ENCODE measurements at regions not wholly inside any gene's neighbourhood (a gene's known extent, or its start where the extent isn't known, plus 50 kb on each side); places are given as distances from the start of the nearest gene placed in this dataset.

DNA sequence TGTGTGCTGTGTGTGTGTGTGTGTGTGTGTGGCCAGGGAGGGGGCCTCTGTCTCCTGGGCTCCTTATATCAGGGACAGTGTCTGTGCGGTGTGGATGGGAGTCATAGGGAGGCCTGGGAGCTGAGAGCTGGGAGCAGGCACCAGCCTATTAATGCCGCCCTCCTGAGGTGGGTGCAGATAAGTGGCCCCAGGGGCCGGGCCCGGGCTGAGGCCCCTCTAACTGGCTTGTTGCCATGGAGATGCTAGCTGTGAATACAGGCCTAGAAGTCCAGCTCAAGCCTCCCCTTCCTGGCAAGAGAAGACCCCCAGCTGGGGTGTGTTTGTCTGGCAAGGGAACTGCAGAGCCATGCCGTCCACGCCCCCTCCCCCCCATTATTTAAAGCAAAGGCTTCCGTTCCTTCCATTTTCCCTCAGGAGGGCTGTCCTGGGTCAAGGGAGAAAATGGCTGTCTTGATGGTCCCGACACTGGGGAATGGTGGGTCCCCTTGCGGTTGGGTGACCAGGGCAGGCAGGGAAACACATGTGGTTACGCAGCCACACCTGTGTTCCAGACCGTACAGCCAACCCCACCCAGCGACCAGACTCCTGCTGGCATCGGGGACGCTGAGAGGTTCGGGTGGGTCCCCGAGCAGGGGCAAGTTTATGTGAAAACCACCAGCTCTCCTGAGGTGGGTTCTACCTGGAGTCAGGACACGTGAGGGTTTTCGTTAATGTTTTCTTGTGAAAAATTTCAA is 141.1 kb downstream of the MRM1 start:
- DNase-seq (peak in 1 of 2 donors; percentile 68), ATAC-seq (ENCODE audit: low FRiP score) (no peak)
- Histone ChIP-seq H3K27ac (ENCODE audit: low read depth in 1 of 2, low read length in 2 of 2) (no peak overlapping the region), H3K4me1 (ENCODE audit: control insufficient read depth in 1 of 2, insufficient read depth in 2 of 2, low read length in 2 of 2) (no peaks in the 10 kb centered on the region), H3K27me3 (ENCODE audit: control insufficient read depth in 1 of 2, insufficient read depth in 2 of 2, low read length in 1 of 2) (no peaks in the 10 kb centered on the region), H3K9me3 (ENCODE audit: control insufficient read depth, low read length) (peaks cover 1% of the 10 kb centered on the region), H3K36me3 (ENCODE audit: control insufficient read depth in 1 of 2, insufficient read depth in 2 of 2, low read length in 1 of 2) (no peaks in the 10 kb centered on the region), H3K4me3 (ENCODE audit: low read length in 2 of 2) (no peak overlapping the region)
- intact Hi-C loops (cut with DNase I), result no loop called here
- 49 to 55% methylated on average over 18 of the region's 18 CpGs for WGBS, 2 donors

DNA sequence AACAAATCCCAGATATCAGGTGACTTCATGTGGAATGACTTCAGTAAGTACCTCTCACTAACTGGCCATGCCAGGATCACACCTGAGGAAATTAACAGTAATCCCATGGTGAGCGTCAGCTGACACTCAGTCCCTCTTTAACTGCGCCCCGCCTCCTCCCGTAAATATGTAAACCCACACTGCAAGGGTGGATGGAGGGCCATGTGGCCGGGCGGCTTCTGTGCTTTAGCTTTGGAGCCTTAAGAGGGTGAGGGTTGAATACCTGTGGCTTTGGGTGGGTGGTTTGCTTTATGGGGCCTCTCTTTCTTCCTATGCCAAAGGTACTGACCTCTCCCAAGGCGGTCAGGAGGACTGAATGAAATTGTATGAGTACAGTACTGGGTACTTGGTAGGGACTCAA is 141.7 kb downstream of the MRM1 start:
- no peaks in the 10 kb centered on the region for H3K4me1 ChIP-seq (ENCODE audit: control insufficient read depth in 1 of 2, insufficient read depth in 2 of 2, low read length in 2 of 2)
- 54 to 68% methylated on average over 7 of the region's 7 CpGs for WGBS, 2 donors
- peak in 1 of 2 donors; percentile 19 for DNase-seq
- no peak overlapping the region for H3K4me3 ChIP-seq (ENCODE audit: low read length in 2 of 2)
- no peaks in the 10 kb centered on the region for H3K27me3 ChIP-seq (ENCODE audit: control insufficient read depth in 1 of 2, insufficient read depth in 2 of 2, low read length in 1 of 2)
- H3K27ac ChIP-seq (ENCODE audit: low read depth in 1 of 2, low read length in 2 of 2), result no peak overlapping the region
- H3K36me3 ChIP-seq (ENCODE audit: control insufficient read depth in 1 of 2, insufficient read depth in 2 of 2, low read length in 1 of 2), result no peaks in the 10 kb centered on the region
- intact Hi-C loops (cut with DNase I), result no loop called here
- no peak for ATAC-seq (ENCODE audit: low FRiP score)
- H3K9me3 ChIP-seq (ENCODE audit: control insufficient read depth, low read length), result peaks cover 1% of the 10 kb centered on the region

DNA sequence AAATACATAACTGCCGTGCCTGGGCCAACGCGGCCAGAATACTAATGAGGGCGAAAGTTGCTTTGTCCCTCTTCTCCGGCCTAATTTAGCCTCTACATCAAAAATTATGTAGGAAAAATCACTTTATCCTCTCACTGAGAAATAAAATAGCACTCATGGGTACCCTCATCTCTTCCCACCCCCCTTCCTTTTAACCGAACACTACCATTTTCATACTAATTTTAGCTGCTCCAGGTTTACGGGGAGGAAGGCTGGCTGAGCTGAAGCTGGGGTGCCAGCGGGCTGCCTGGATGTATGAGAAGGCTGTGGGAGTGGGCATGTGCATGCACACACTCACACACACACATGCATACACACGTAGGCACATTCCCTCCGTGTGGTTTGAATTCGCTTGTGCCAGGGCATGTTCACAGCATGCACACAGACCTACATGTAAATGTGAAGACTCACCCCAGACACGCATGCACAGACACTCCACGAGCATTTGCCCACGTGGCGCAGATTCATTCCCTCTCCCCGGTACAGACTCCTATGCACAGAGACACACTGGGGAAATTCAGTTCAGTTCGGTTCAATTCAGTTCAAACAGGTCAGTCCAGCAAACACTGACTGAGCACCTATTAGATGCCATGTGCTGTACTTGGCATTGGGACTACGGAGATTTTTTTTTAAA is 145.1 kb downstream of the MRM1 start:
- intact Hi-C loops (cut with DNase I), result no loop called here
- 79 to 83% methylated on average over 18 of the region's 18 CpGs for WGBS, 2 donors
- Histone ChIP-seq H3K27ac (ENCODE audit: low read depth in 1 of 2, low read length in 2 of 2) (no peak overlapping the region), H3K4me3 (ENCODE audit: low read length in 2 of 2) (no peak overlapping the region), H3K36me3 (ENCODE audit: control insufficient read depth in 1 of 2, insufficient read depth in 2 of 2, low read length in 1 of 2) (no peaks in the 10 kb centered on the region), H3K4me1 (ENCODE audit: control insufficient read depth in 1 of 2, insufficient read depth in 2 of 2, low read length in 2 of 2) (no peaks in the 10 kb centered on the region), H3K27me3 (ENCODE audit: control insufficient read depth in 1 of 2, insufficient read depth in 2 of 2, low read length in 1 of 2) (no peaks in the 10 kb centered on the region), H3K9me3 (ENCODE audit: control insufficient read depth, low read length) (peaks cover 1% of the 10 kb centered on the region)
- no peak for DNase-seq
- ATAC-seq (ENCODE audit: low FRiP score), result no peak

DNA sequence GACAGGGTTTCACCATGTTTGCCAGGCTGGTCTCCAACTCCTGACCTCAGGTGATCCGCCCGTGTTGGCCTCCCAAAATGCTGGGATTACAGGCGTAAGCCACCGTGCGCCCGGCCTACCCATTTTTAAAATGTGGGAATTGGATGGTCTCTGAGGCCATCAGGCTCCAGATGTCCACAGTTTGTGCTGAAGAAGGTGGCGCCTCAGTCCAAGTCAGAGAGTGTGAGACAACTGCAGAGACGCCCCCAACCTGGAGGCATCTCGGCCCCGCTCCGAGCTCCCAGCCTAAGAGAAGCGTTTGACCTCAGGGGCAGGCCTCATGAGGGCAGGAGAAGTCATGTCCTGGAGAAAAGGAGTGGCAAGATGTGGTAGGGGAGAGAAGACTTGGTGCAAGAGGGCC is 146.5 kb downstream of the MRM1 start:
- ATAC-seq (ENCODE audit: low FRiP score) (no peak), DNase-seq (no peak)
- no peaks in the 10 kb centered on the region for H3K9me3 ChIP-seq (ENCODE audit: control insufficient read depth, low read length)
- intact Hi-C loops (cut with DNase I), result no loop called here
- H3K4me1 ChIP-seq (ENCODE audit: control insufficient read depth in 1 of 2, insufficient read depth in 2 of 2, low read length in 2 of 2), result no peaks in the 10 kb centered on the region
- no peaks in the 10 kb centered on the region for H3K27me3 ChIP-seq (ENCODE audit: control insufficient read depth in 1 of 2, insufficient read depth in 2 of 2, low read length in 1 of 2)
- no peak overlapping the region for H3K27ac ChIP-seq (ENCODE audit: low read depth in 1 of 2, low read length in 2 of 2)
- no peak overlapping the region for H3K4me3 ChIP-seq (ENCODE audit: low read length in 2 of 2)
- H3K36me3 ChIP-seq (ENCODE audit: control insufficient read depth in 1 of 2, insufficient read depth in 2 of 2, low read length in 1 of 2), result no peaks in the 10 kb centered on the region
- 88 to 90% methylated on average over 12 of the region's 12 CpGs for WGBS, 2 donors

DNA sequence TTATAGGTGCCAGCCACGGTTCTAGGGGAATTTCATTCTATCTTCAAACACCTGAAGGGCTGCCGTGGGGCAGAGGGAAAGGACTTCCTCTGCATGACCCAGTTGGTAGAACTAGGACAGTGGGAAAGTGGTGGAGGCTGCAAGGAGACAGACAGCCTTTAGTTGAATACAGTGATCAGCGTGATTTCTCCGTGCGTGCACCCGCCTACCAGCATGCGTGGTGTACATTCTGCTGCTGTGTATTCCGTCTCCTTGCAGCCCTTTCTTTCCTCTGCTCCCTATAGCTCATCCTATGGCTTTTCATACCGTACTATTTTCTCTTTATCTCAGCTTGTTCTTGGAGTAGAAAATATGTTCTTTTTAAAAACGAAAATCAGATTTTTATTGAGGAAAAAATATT is 146.9 kb downstream of the MRM1 start:
- Histone ChIP-seq H3K27me3 (ENCODE audit: control insufficient read depth in 1 of 2, insufficient read depth in 2 of 2, low read length in 1 of 2) (no peaks in the 10 kb centered on the region), H3K36me3 (ENCODE audit: control insufficient read depth in 1 of 2, insufficient read depth in 2 of 2, low read length in 1 of 2) (no peaks in the 10 kb centered on the region), H3K4me1 (ENCODE audit: control insufficient read depth in 1 of 2, insufficient read depth in 2 of 2, low read length in 2 of 2) (no peaks in the 10 kb centered on the region), H3K4me3 (ENCODE audit: low read length in 2 of 2) (no peak overlapping the region), H3K27ac (ENCODE audit: low read depth in 1 of 2, low read length in 2 of 2) (no peak overlapping the region), H3K9me3 (ENCODE audit: control insufficient read depth, low read length) (no peaks in the 10 kb centered on the region)
- intact Hi-C loops (cut with DNase I), result no loop called here
- ATAC-seq (ENCODE audit: low FRiP score) (no peak), DNase-seq (no peak)
- 64 to 68% methylated on average over 10 of the region's 10 CpGs for WGBS, 2 donors

DNA sequence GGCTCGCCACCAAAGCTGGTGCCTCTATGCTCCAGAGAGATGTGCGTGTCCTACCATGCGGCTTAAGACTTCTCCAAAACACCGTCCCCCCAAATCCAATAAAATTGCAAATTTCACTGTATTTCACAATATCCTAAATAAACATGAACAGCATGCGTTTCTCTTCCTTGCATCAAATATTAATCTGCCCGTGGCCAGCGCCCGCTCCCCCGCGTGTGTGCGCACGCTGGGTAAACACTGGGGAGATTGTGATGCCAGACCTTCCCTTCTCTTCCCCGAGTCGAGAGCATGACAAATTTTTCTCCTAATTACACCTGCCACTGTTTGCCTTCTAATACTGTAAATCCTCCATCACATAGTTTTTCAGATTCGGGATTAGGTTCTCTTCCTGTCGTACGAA is 148.1 kb downstream of the MRM1 start:
- WGBS, 2 donors, result 69 to 74% methylated on average over 17 of the region's 17 CpGs
- Histone ChIP-seq H3K36me3 (ENCODE audit: control insufficient read depth in 1 of 2, insufficient read depth in 2 of 2, low read length in 1 of 2) (no peaks in the 10 kb centered on the region), H3K4me1 (ENCODE audit: control insufficient read depth in 1 of 2, insufficient read depth in 2 of 2, low read length in 2 of 2) (no peaks in the 10 kb centered on the region), H3K4me3 (ENCODE audit: low read length in 2 of 2) (no peak overlapping the region), H3K9me3 (ENCODE audit: control insufficient read depth, low read length) (no peaks in the 10 kb centered on the region), H3K27me3 (ENCODE audit: control insufficient read depth in 1 of 2, insufficient read depth in 2 of 2, low read length in 1 of 2) (no peaks in the 10 kb centered on the region), H3K27ac (ENCODE audit: low read depth in 1 of 2, low read length in 2 of 2) (no peak overlapping the region)
- ATAC-seq (ENCODE audit: low FRiP score) (no peak), DNase-seq (no peak)
- intact Hi-C loops (cut with DNase I), result no loop called here

DNA sequence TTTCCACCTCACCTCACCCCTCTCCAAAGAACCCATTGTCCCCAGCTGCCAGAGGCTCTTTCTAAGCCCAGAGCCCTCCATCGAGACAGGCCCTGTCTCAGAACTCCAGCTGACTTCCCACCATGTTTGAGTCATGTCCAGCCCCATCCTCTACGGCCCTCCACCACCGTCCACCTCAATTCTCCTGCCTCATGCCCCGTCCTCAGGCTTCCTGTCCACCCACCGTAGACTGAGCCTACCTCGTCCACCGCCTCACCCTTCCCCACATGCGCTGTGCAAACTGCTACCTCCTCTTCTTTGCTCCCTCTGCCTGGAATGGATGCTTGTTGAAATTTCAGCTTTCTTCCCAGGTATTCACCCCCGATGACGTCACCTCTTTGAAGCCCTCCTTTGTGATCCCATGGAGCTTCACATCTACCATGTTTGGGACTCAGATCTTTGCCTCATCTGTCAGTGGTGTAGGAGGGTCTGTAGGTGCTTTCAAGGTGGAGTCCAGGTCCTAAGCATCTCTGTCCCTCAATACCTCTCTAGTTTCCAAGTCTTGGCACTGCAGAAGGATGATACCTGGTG is 149.0 kb downstream of the MRM1 start:
- H3K4me1 ChIP-seq (ENCODE audit: control insufficient read depth in 1 of 2, insufficient read depth in 2 of 2, low read length in 2 of 2), result no peaks in the 10 kb centered on the region
- intact Hi-C loops (cut with DNase I), result no loop called here
- H3K9me3 ChIP-seq (ENCODE audit: control insufficient read depth, low read length), result no peaks in the 10 kb centered on the region
- H3K27me3 ChIP-seq (ENCODE audit: control insufficient read depth in 1 of 2, insufficient read depth in 2 of 2, low read length in 1 of 2), result peaks cover 0 to 1% of the 10 kb centered on the region in 2 donors
- H3K4me3 ChIP-seq (ENCODE audit: low read length in 2 of 2), result no peak overlapping the region
- ATAC-seq (ENCODE audit: low FRiP score) (no peak), DNase-seq (no peak)
- H3K36me3 ChIP-seq (ENCODE audit: control insufficient read depth in 1 of 2, insufficient read depth in 2 of 2, low read length in 1 of 2), result no peaks in the 10 kb centered on the region
- 83 to 85% methylated on average over 10 of the region's 10 CpGs for WGBS, 2 donors
- no peak overlapping the region for H3K27ac ChIP-seq (ENCODE audit: low read depth in 1 of 2, low read length in 2 of 2)

DNA sequence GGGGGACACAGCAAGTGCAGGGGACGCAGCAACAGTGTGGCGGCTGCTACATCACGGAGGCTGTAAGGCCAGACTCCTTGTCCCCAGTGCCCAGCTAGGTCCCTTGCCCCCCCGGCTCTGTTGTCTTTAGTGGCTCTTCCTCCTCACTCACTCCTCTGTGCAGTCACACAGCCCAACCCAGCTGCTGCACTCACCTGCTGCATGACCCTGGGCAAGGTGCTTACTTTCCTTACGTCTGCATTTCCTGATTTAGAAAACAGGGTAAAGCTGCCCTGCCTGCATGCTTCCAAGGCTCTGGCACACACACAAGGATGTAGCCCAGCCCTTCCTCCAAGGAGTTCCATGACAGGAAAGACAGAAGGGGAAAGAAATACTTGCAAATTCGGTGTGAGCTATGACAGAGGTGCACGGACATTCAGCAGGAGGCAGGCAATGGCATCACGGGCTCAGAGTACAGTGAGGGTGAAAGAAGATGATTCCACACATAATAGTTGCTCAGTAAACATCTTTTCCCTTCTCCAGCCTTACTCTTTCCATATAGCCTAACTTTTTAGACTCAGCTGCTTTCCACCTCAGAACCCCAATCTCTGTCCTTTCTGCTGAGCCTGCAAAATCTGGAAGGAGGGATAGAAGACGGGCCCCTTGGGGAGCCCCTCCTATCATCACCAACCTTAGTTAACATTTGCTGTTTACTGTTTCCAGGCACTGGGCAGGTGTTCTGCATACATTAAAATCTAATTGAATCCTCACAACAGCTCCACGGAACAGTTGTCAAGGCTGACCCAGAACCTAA is 150.9 kb downstream of the MRM1 start:
- no peak for DNase-seq
- intact Hi-C loops (cut with DNase I), result no loop called here
- no peak overlapping the region for H3K27ac ChIP-seq (ENCODE audit: low read depth in 1 of 2, low read length in 2 of 2)
- peaks cover 0 to 1% of the 10 kb centered on the region in 2 donors for H3K27me3 ChIP-seq (ENCODE audit: control insufficient read depth in 1 of 2, insufficient read depth in 2 of 2, low read length in 1 of 2)
- 64 to 72% methylated on average over 10 of the region's 10 CpGs for WGBS, 2 donors
- H3K36me3 ChIP-seq (ENCODE audit: control insufficient read depth in 1 of 2, insufficient read depth in 2 of 2, low read length in 1 of 2), result no peaks in the 10 kb centered on the region
- no peaks in the 10 kb centered on the region for H3K9me3 ChIP-seq (ENCODE audit: control insufficient read depth, low read length)
- no peak overlapping the region for H3K4me3 ChIP-seq (ENCODE audit: low read length in 2 of 2)
- no peaks in the 10 kb centered on the region for H3K4me1 ChIP-seq (ENCODE audit: control insufficient read depth in 1 of 2, insufficient read depth in 2 of 2, low read length in 2 of 2)
- no peak for ATAC-seq (ENCODE audit: low FRiP score)
